NB4 (cell line): ENCODE measurements at regions not wholly inside any gene's neighbourhood (a gene's known extent, or its start where the extent isn't known, plus 50 kb on each side); places are given as distances from the start of the nearest gene placed in this dataset.
"Not testable (repeated sequence)": the region's sequence is repeated elsewhere in the genome, so short reads cannot be mapped to it uniquely, and the experiment has no call there.

ENCODE experiments used
- DNase-seq: peaks from one replicate; pipeline ENCODE4 v3.0.0; 2010; ENCODE audit warnings: low read depth
- H3K4me3 ChIP-seq: one replicate; pipeline ENCODE4 v1.5.1; 2011; ENCODE audit warnings: mild to moderate bottlenecking, low read depth, low read length, moderate library complexity
- MYC ChIP-seq: IDR thresholded peaks from 2 replicates; pipeline ENCODE4 v1.6.1; 2011; ENCODE audit warnings: low read depth, low read length
- POLR2A ChIP-seq: IDR thresholded peaks from 2 replicates; pipeline ENCODE4 v1.6.1; 2011; ENCODE audit warnings: mild to moderate bottlenecking; ENCODE audit not compliant: insufficient read length; ENCODE audit errors: extremely low read depth
- TF ChIP-seq, protein P1 (sequence below): IDR thresholded peaks from 2 replicates; pipeline ENCODE4 v1.6.1; 2011; ENCODE audit warnings: low read depth, low read length
- TF ChIP-seq, protein P2 (sequence below): IDR thresholded peaks from one replicate; pipeline ENCODE4 v1.5.1; 2012; ENCODE audit warnings: low read depth, low read length

DNA sequence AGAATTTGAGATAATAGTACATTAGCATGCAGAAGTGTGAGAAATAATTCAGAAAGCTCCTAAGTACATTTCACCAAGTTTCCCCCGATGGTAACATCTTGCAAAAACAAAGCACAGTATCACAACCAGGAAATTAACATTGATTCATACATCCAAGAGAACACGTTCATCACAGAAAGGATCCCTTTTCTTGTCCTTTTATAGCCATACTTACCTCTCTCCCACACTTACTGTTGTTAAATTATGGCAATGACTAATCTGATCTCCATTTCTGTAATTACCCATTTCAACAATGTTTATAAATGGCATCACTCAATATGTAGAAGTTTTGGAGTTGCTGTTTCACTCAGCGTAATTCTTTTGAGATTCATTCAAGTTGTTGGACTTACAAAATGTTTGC lies 1260.0 kb downstream of the CDH8 start:
- no peak for DNase-seq
- TF ChIP-seq, protein P1, sequence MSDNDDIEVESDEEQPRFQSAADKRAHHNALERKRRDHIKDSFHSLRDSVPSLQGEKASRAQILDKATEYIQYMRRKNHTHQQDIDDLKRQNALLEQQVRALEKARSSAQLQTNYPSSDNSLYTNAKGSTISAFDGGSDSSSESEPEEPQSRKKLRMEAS, result no peak
- TF ChIP-seq, protein P2, sequence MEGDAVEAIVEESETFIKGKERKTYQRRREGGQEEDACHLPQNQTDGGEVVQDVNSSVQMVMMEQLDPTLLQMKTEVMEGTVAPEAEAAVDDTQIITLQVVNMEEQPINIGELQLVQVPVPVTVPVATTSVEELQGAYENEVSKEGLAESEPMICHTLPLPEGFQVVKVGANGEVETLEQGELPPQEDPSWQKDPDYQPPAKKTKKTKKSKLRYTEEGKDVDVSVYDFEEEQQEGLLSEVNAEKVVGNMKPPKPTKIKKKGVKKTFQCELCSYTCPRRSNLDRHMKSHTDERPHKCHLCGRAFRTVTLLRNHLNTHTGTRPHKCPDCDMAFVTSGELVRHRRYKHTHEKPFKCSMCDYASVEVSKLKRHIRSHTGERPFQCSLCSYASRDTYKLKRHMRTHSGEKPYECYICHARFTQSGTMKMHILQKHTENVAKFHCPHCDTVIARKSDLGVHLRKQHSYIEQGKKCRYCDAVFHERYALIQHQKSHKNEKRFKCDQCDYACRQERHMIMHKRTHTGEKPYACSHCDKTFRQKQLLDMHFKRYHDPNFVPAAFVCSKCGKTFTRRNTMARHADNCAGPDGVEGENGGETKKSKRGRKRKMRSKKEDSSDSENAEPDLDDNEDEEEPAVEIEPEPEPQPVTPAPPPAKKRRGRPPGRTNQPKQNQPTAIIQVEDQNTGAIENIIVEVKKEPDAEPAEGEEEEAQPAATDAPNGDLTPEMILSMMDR, result no peak
- TF ChIP-seq MYC, result no peak
- no peak for TF ChIP-seq POLR2A
- H3K4me3 ChIP-seq, result no peak overlapping the region

DNA sequence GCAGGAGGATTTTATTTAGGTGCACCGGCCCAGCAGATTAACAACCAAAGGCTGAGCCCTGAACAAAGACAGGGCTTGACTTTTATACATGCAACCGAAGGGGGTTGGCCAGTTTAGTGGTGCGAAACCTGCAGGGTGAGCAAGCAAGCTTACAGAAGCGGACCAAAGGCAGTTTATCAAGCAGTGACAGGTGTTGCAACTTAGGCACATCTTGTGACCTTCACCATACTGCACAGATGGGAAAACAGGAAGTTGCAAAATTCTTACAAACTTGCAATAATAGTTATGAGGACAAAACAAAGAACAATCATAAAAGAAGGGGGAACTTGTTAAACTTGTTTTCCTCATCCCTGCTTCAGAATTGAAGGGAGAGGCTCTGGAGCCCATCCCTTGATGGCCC lies 1265.1 kb downstream of the CDH8 start:
- TF ChIP-seq MYC (no peak), POLR2A (no peak)
- TF ChIP-seq, protein P1, result no peak
- TF ChIP-seq, protein P2, result no peak
- DNase-seq, result peak; percentile 53
- H3K4me3 ChIP-seq, result no peak overlapping the region

DNA sequence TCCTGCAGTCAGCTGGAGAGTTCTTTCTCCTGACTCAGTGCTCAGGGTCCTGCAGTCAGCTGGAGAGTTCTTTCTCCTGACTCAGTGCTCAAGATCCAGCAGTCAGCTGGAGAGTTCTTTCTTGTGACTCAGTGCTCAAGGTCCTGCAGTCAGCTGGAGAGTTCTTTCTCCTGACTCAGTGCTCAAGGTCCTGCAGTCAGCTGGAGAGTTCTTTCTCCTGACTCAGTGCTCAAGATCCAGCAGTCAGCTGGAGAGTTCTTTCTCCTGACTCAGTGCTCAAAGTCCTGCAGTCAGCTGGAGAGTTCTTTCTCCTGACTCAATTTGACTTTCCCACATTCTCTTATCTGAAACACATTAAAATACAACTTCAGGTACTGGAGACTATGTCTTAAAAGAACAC lies 1265.9 kb downstream of the CDH8 start:
- H3K4me3 ChIP-seq, DNase-seq: not testable (repeated sequence)

DNA sequence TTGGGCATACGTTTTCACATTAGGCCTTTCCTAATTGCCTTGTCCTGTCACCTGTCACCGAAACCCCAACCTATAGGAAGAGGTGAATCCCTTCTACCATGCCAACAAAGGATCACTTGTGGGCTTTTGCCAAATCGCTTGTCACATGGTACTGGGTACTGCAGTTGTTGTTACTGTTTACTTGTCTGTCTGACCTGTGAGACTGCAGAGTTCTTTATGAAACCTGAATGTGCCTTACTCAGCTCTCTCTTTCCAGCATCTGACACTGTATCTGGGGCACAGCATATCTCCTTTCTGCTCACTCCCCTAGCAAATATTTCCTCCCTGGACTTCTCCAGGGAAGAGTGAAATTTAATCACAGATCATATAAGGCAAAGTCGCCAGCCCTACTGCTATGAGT lies 1272.4 kb downstream of the CDH8 start:
- H3K4me3 ChIP-seq, result no peak overlapping the region
- TF ChIP-seq, protein P1, result no peak
- TF ChIP-seq MYC (no peak), POLR2A (no peak)
- TF ChIP-seq, protein P2, result no peak
- DNase-seq, result no peak

DNA sequence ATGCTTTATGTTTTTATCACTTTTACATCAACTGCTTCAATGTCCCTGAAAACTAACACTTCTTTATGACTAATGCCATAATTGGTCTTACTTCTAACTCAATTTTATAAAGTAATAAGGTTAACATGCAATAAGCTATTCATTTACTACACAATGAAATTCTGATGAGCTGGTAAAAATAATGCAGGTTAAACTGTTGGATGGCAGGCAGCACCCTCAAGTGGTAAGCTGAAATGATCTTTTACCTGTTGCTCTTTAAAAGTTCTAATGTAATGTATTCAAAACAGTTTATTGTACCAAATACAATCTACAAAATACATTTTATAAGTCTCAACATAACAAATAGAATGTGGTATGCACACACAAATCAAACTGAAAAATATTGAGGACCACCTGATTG lies 1280.3 kb downstream of the CDH8 start:
- TF ChIP-seq, protein P1, result no peak
- TF ChIP-seq, protein P2, result no peak
- no peak for TF ChIP-seq MYC
- no peak for TF ChIP-seq POLR2A
- DNase-seq, result no peak
- H3K4me3 ChIP-seq, result no peak overlapping the region

DNA sequence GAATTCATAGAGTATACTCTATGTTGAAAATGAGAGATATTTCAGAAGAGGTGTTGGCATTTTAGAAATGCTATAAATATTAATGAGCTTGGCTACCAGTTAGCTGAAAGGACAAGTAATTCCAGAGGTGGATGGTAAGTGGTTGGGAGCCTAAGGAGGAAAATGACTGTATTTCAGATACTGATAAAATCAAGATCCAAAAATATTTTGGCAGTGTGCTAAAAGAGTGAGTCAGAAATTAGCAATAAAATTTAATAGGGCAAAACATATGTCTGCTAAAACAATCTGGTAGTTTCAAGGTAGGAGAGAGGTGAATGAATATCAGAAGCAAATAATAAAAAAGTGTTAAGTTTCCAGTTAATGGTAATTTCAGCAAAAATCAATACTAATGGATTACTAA lies 1287.9 kb downstream of the CDH8 start:
- no peak overlapping the region for H3K4me3 ChIP-seq
- TF ChIP-seq, protein P1, result no peak
- TF ChIP-seq MYC (no peak), POLR2A (no peak)
- TF ChIP-seq, protein P2, result no peak
- no peak for DNase-seq
